Liver (tissue), 8 donors: ENCODE measurements at regions not wholly inside any gene's neighbourhood (a gene's known extent, or its start where the extent isn't known, plus 50 kb on each side); places are given as distances from the start of the nearest gene placed in this dataset.
A peak's percentile ranks its signal among the peaks of the same experiment; 100 is the strongest.

Source experiments
- DNase-seq: peaks from one replicate; pipeline ENCODE4 v3.0.0-alpha.2; 2017; ENCODE audit warnings: low spot score
- H3K27ac ChIP-seq, 2 donors: one replicate each; pipeline ENCODE4 v1.7.0; 2013; ENCODE audit warnings: inconsistent platforms in 2 of 2, low read length in 2 of 2, control low read depth in 1 of 2, low read depth in 1 of 2, mild to moderate bottlenecking in 1 of 2
- H3K27me3 ChIP-seq, 4 donors: one replicate each; pipeline versions ENCODE4 v1.6.1 to v1.7.0; 2013; ENCODE audit warnings: low read length in 3 of 4, inconsistent platforms in 1 of 4, mild to moderate bottlenecking in 1 of 4, moderate library complexity in 1 of 4; ENCODE audit not compliant: control insufficient read depth in 4 of 4, insufficient read depth in 4 of 4
- H3K36me3 ChIP-seq, 4 donors: one replicate each; pipeline versions ENCODE4 v1.6.1 to v1.7.0; 2013; ENCODE audit warnings: low read length in 3 of 4, mild to moderate bottlenecking in 3 of 4, low read depth in 1 of 4, moderate library complexity in 1 of 4; ENCODE audit not compliant: control insufficient read depth in 4 of 4, insufficient read depth in 3 of 4
- H3K4me1 ChIP-seq, 4 donors: one replicate each; pipeline versions ENCODE4 v1.6.1 to v1.7.0; 2013; ENCODE audit warnings: low read length in 3 of 4, mild to moderate bottlenecking in 3 of 4, moderate library complexity in 1 of 4; ENCODE audit not compliant: control insufficient read depth in 4 of 4, insufficient read depth in 4 of 4
- H3K4me3 ChIP-seq, 3 donors: one replicate each; pipeline versions ENCODE4 v1.6.1 to v1.7.0; 2013; ENCODE audit warnings: low read length in 3 of 3, control low read depth in 1 of 3, low read depth in 1 of 3, mild to moderate bottlenecking in 1 of 3
- H3K9ac ChIP-seq, 2 donors: one replicate each; pipeline ENCODE4 v1.7.0; 2013; ENCODE audit warnings: low read length in 2 of 2, mild to moderate bottlenecking in 2 of 2, moderate library complexity in 2 of 2, control low read depth in 1 of 2, low read depth in 1 of 2
- H3K9me3 ChIP-seq, 4 donors: one replicate each; pipeline versions ENCODE4 v1.6.1 to v1.7.0; 2013; ENCODE audit warnings: low read length in 3 of 4; ENCODE audit not compliant: control insufficient read depth in 4 of 4
- ATF3 ChIP-seq: IDR thresholded peaks from 2 replicates; pipeline ENCODE4 v1.6.1; 2016; ENCODE audit warnings: antibody characterized with exemption
- CTCF ChIP-seq: fragments of 150-350 bp; IDR thresholded peaks from 2 replicates; pipeline ENCODE4 v1.5.1; 2017; ENCODE audit warnings: improper control_type of control experiment, low read depth, low read length; ENCODE audit not compliant: missing input control
- EGR1 ChIP-seq, 2 donors: IDR thresholded peaks; 2 replicates each; pipeline ENCODE4 v1.6.1; 2016 to 2018; ENCODE audit warnings: antibody characterized with exemption in 2 of 2, low read depth in 2 of 2
- FOXA1 ChIP-seq: IDR thresholded peaks from 2 replicates; pipeline ENCODE4 v1.6.1; 2016; ENCODE audit warnings: antibody characterized with exemption
- FOXA2 ChIP-seq: IDR thresholded peaks from 2 replicates; pipeline ENCODE4 v1.6.1; 2016; ENCODE audit warnings: antibody characterized with exemption
- GABPA ChIP-seq, 2 donors: IDR thresholded peaks in 1 of 2; conservative IDR thresholded peaks in 1 of 2; 2 replicates each; pipeline ENCODE4 v1.6.1; 2016; ENCODE audit warnings: antibody characterized with exemption in 2 of 2, mild to moderate bottlenecking in 1 of 2, moderate library complexity in 1 of 2
- HNF4A ChIP-seq, 2 donors: conservative IDR thresholded peaks; 2 replicates each; pipeline ENCODE4 v1.6.1; 2016; ENCODE audit warnings: antibody characterized with exemption in 2 of 2, mild to moderate bottlenecking in 2 of 2
- HNF4G ChIP-seq: IDR thresholded peaks from 2 replicates; pipeline ENCODE4 v1.6.1; 2016; ENCODE audit warnings: antibody characterized with exemption
- JUND ChIP-seq, 2 donors: IDR thresholded peaks; 2 replicates each; pipeline ENCODE4 v1.6.1; 2016; ENCODE audit warnings: antibody characterized with exemption in 2 of 2
- MAX ChIP-seq: IDR thresholded peaks from 2 replicates; pipeline ENCODE4 v1.6.1; 2016; ENCODE audit warnings: antibody characterized with exemption
- RAD21 ChIP-seq, 2 donors: IDR thresholded peaks; 2 replicates each; pipeline ENCODE4 v1.6.1; 2016; ENCODE audit warnings: antibody characterized with exemption in 2 of 2, mild to moderate bottlenecking in 2 of 2
- RXRA ChIP-seq, 2 donors: IDR thresholded peaks; 2 replicates each; pipeline ENCODE4 v1.6.1; 2017 to 2018; ENCODE audit warnings: antibody characterized with exemption in 2 of 2, mild to moderate bottlenecking in 1 of 2
- SP1 ChIP-seq: IDR thresholded peaks from 2 replicates; pipeline ENCODE4 v1.6.1; 2018; ENCODE audit warnings: antibody characterized with exemption, mild to moderate bottlenecking
- TAF1 ChIP-seq: conservative IDR thresholded peaks from 2 replicates; pipeline ENCODE4 v1.6.1; 2016; ENCODE audit warnings: antibody characterized with exemption, mild to moderate bottlenecking
- YY1 ChIP-seq: IDR thresholded peaks from 2 replicates; pipeline ENCODE4 v1.6.1; 2016; ENCODE audit warnings: antibody characterized with exemption, mild to moderate bottlenecking
- ZBTB33 ChIP-seq: IDR thresholded peaks from 2 replicates; pipeline ENCODE4 v1.6.1; 2016; ENCODE audit warnings: antibody characterized with exemption
- WGBS: extraction: QIAGEN DNeasy Blood & Tissue Kit; methylation state at CpG from one replicate; pipeline ENCODE4 v1.1.7; 2013; 5-methylcytosine and 5-hydroxymethylcytosine counted together
- donor health status: healthy.
- donor health status: healthy.
- donor health status: healthy.
- donor health status: healthy.
- donor health status: healthy.

GRCh38 chr9:113678119-113678858 is 197.8 kb upstream of the ZNF618 start:
- Histone ChIP-seq H3K4me1 (peaks cover 0 to 7% (median 6%) of the 10 kb centered on the region in 4 donors), H3K27ac (no peak overlapping the region), H3K4me3 (no peak overlapping the region), H3K27me3 (no peaks in the 10 kb centered on the region), H3K9ac (no peak overlapping the region), H3K36me3 (no peaks in the 10 kb centered on the region), H3K9me3 (no peaks in the 10 kb centered on the region)
- DNase-seq, result no peak
- no peak for TF ChIP-seq EGR1 (IDR thresholded peaks at IDR 0.05; ENCODE audit: low read depth in 2 of 2)
- TF ChIP-seq RXRA (IDR thresholded peaks at IDR 0.05), result no peak
- no peak for TF ChIP-seq FOXA1
- no peak for TF ChIP-seq HNF4A (conservative IDR thresholded peaks at IDR 0.05)
- no peak for TF ChIP-seq FOXA2
- no peak for TF ChIP-seq YY1
- 77% methylated on average over 3 of the region's 3 CpGs for WGBS

GRCh38 chr9:113678859-113679256 is 197.3 kb upstream of the ZNF618 start:
- H3K36me3 ChIP-seq, result no peaks in the 10 kb centered on the region
- WGBS, result 85% methylated on average over 2 of the region's 2 CpGs
- DNase-seq, result no peak
- no peaks in the 10 kb centered on the region for H3K9me3 ChIP-seq
- H3K4me3 ChIP-seq, result no peak overlapping the region
- H3K4me1 ChIP-seq, result peaks cover 0 to 7% (median 6%) of the 10 kb centered on the region in 4 donors
- no peak for TF ChIP-seq HNF4A (conservative IDR thresholded peaks at IDR 0.05)
- TF ChIP-seq SP1, result no peak
- TF ChIP-seq HNF4G, result no peak
- TF ChIP-seq TAF1, result no peak
- TF ChIP-seq EGR1 (IDR thresholded peaks at IDR 0.05; ENCODE audit: low read depth in 2 of 2), result no peak
- TF ChIP-seq ATF3, result no peak
- no peak for TF ChIP-seq RXRA (IDR thresholded peaks at IDR 0.05)
- no peak for TF ChIP-seq FOXA2
- no peak for TF ChIP-seq ZBTB33
- no peak for TF ChIP-seq GABPA (IDR thresholded peaks at IDR 0.05 in 1 of 2, conservative IDR thresholded peaks at IDR 0.05 in 1 of 2)
- no peak overlapping the region for H3K27ac ChIP-seq
- H3K9ac ChIP-seq, result no peak overlapping the region
- H3K27me3 ChIP-seq, result no peaks in the 10 kb centered on the region

- WGBS, result 5% methylated on average over 9 of the region's 9 CpGs
- peak; percentile 80 for DNase-seq
- H3K4me3 ChIP-seq, result no peak overlapping the region
- no peaks in the 10 kb centered on the region for H3K27me3 ChIP-seq
- H3K27ac ChIP-seq, result peak overlapping the region; percentile 46 to 56
- H3K9ac ChIP-seq, result peak overlapping the region in 1 of 2 donors; percentile 26
- no peaks in the 10 kb centered on the region for H3K36me3 ChIP-seq
- peaks cover 0 to 7% (median 6%) of the 10 kb centered on the region in 4 donors for H3K4me1 ChIP-seq
- H3K9me3 ChIP-seq, result no peaks in the 10 kb centered on the region
- TF ChIP-seq EGR1 (IDR thresholded peaks at IDR 0.05; ENCODE audit: low read depth in 2 of 2) (peak in 1 of 2 donors; percentile 57), ZBTB33 (peak; percentile 44), GABPA (IDR thresholded peaks at IDR 0.05 in 1 of 2, conservative IDR thresholded peaks at IDR 0.05 in 1 of 2) (peak in 1 of 2 donors; percentile 46), CTCF (peak; percentile 96), RAD21 (IDR thresholded peaks at IDR 0.05) (peak; percentile 95 to 96), ATF3 (no peak), RXRA (IDR thresholded peaks at IDR 0.05) (peak; percentile 93), HNF4A (conservative IDR thresholded peaks at IDR 0.05) (peak; percentile 83 to 85), JUND (IDR thresholded peaks at IDR 0.05) (peak in 1 of 2 donors; percentile 45), TAF1 (no peak), MAX (peak; percentile 67), SP1 (peak; percentile 84), FOXA2 (peak; percentile 71)
These were observed 193.8 kb upstream of the ZNF618 start for GRCh38 chr9:113682297-113682771.
